K562 (cell line): ENCODE measurements at regions not wholly inside any gene's neighbourhood (a gene's known extent, or its start where the extent isn't known, plus 50 kb on each side); places are given as distances from the start of the nearest gene placed in this dataset.

Source experiments
- ATAC-seq: fragments of 200-7000 bp; cut with Tn5 transposase; 3 replicates; pipeline ENCODE4 v1.9.1; 2020; ENCODE audit warnings: moderate library complexity
- BruUV-seq: library from RNA; stranded (reverse); fragments of 400-500 nt; replicated peaks from 2 replicates; lab custom pipeline; 2021; lab: Mats Ljungman, UMichigan
- CTCF ChIA-PET: fragments of 300-600 bp; formaldehyde crosslinking; extraction: SDS; loops from one replicate; lab custom pipeline; 2021; ENCODE audit warnings: low intra/inter-chr PET ratio; lab: Yijun Ruan, JAX
- POLR2A ChIA-PET: fragments of 300-600, 350-650 bp; sonication (Branson Sonifier 250); formaldehyde crosslinking; extraction: SDS; loops from one replicate; lab custom pipeline; 2021; ENCODE audit warnings: antibody characterized with exemption, inconsistent platforms; lab: Yijun Ruan, JAX
- DNase-seq, 4 experiments: peaks; one replicate each; pipeline versions ENCODE4 v3.0.0 to v3.0.0-alpha.2; 2011 to 2018; ENCODE audit warnings: low spot score in 3 of 4, mixed read lengths in 3 of 4; ENCODE audit errors: extremely low read depth in 1 of 4
- FAIRE-seq: peaks from 2 replicates; lab custom pipeline; 2011; peaks lifted over from hg19 to GRCh38; lab: Jason Lieb, UNC
- H2AFZ ChIP-seq: 2 replicates; pipeline ENCODE4 v1.6.0; 2011; ENCODE audit warnings: low read depth, low read length, control low read depth, inconsistent platforms
- H3K27ac ChIP-seq: fragments of 200-600 bp; 3 replicates; pipeline ENCODE4 v1.8.0; 2011; ENCODE audit warnings: low read depth, mild to moderate bottlenecking, control low read depth, inconsistent platforms, low read length, moderate library complexity, mixed read lengths; ENCODE audit errors: extremely low read depth
- H3K27me3 ChIP-seq, 2 experiments: fragments of 300-600 bp in 1 of 2; 2 replicates in 1 of 2; 3 replicates in 1 of 2; pipeline versions ENCODE4 v1.6.0 to v1.8.0; 2011; ENCODE audit warnings: inconsistent platforms in 2 of 2, low read length in 2 of 2, mild to moderate bottlenecking in 1 of 2, mixed read lengths in 1 of 2, moderate library complexity in 1 of 2; ENCODE audit not compliant: control insufficient read depth in 2 of 2, insufficient read depth in 2 of 2
- H3K36me3 ChIP-seq: fragments of 300-600 bp; 3 replicates; pipeline ENCODE4 v1.8.0; 2011; ENCODE audit warnings: mild to moderate bottlenecking, low read length, inconsistent platforms; ENCODE audit not compliant: control insufficient read depth, insufficient read depth
- H3K4me1 ChIP-seq, 2 experiments: fragments of 200-600 bp in 1 of 2; replicated peaks in 1 of 2; 2 replicates in 1 of 2; 3 replicates in 1 of 2; pipeline versions ENCODE4 v1.5.1 to v1.8.0; 2011; ENCODE audit warnings: inconsistent platforms in 2 of 2, low read length in 2 of 2, mild to moderate bottlenecking in 1 of 2, mixed read lengths in 1 of 2, moderate library complexity in 1 of 2; ENCODE audit not compliant: control insufficient read depth in 2 of 2, insufficient read depth in 2 of 2
- H3K4me2 ChIP-seq: 2 replicates; pipeline ENCODE4 v1.6.1; 2011; ENCODE audit warnings: low read length, control low read depth, inconsistent platforms, mixed read lengths; ENCODE audit not compliant: insufficient read depth
- H3K4me3 ChIP-seq: fragments of 200-600 bp; sonication (generic), shearing (Covaris generic); 2 replicates; pipeline ENCODE4 v1.5.1; 2016; ENCODE audit warnings: control low read depth, inconsistent platforms
- H3K79me2 ChIP-seq: fragments of 200-600 bp; 3 replicates; pipeline ENCODE4 v1.8.0; 2011; ENCODE audit warnings: low read length, inconsistent platforms; ENCODE audit not compliant: control insufficient read depth, insufficient read depth
- H3K9ac ChIP-seq, 2 experiments: 2 replicates each; pipeline versions ENCODE4 v1.6.0 to v1.6.1; 2011; ENCODE audit warnings: low read depth in 2 of 2, low read length in 2 of 2, control low read depth in 1 of 2, inconsistent platforms in 1 of 2, mild to moderate bottlenecking in 1 of 2, mixed read lengths in 1 of 2; ENCODE audit not compliant: insufficient read depth in 1 of 2
- H3K9me1 ChIP-seq: one replicate; pipeline ENCODE4 v1.6.0; 2011; ENCODE audit warnings: inconsistent platforms, mild to moderate bottlenecking, low read length, moderate library complexity; ENCODE audit not compliant: control insufficient read depth, insufficient read depth
- H3K9me3 ChIP-seq: replicated peaks from 2 replicates; pipeline ENCODE4 v1.5.1; 2011; ENCODE audit warnings: low read depth, low read length, inconsistent platforms; ENCODE audit not compliant: control insufficient read depth, insufficient read depth
- H4K20me1 ChIP-seq: replicated peaks from 2 replicates; pipeline ENCODE4 v1.6.1; 2011; ENCODE audit warnings: low read length, inconsistent platforms, mixed read lengths; ENCODE audit not compliant: control insufficient read depth, insufficient read depth
- ATF1 ChIP-seq, 2 experiments: fragments of 450-650 bp in 1 of 2; IDR thresholded peaks; 2 replicates each; pipeline ENCODE4 v1.6.1; 2016; ENCODE audit warnings: missing compliant biosample characterization in 1 of 2, missing genetic modification characterization in 1 of 2
- CBX1 ChIP-seq: sonication (generic); IDR thresholded peaks from 2 replicates; pipeline ENCODE4 v1.6.1; 2016; ENCODE audit warnings: antibody characterized with exemption, low read depth, mild to moderate bottlenecking
- CREB1 ChIP-seq, 2 experiments: sonication (generic) in 1 of 2; formaldehyde crosslinking in 1 of 2; IDR thresholded peaks; 2 replicates each; pipeline versions ENCODE4 v1.6.1 to v1.8.0; 2012 to 2022; ENCODE audit warnings: inconsistent platforms in 1 of 2, mild to moderate bottlenecking in 1 of 2, missing genetic modification reagents in 1 of 2, moderate library complexity in 1 of 2
- DNMT1 ChIP-seq: fragments of 450-650 bp; IDR thresholded peaks from 2 replicates; pipeline ENCODE4 v1.6.1; 2016; ENCODE audit warnings: antibody characterized with exemption, mild to moderate bottlenecking
- EP400 ChIP-seq: fragments of 450-650 bp; IDR thresholded peaks from 2 replicates; pipeline ENCODE4 v1.6.1; 2017; ENCODE audit warnings: antibody characterized with exemption, mild to moderate bottlenecking, moderate library complexity
- FOXA1 ChIP-seq: fragments of 450-650 bp; IDR thresholded peaks from 2 replicates; pipeline ENCODE4 v1.6.1; 2016; ENCODE audit warnings: mild to moderate bottlenecking, borderline replicate concordance
- KLF6 ChIP-seq: fragments of 250-450 bp; sonication (Bioruptor Pico); IDR thresholded peaks from 2 replicates; pipeline ENCODE4 v1.4.0; 2020; ENCODE audit warnings: mild to moderate bottlenecking, moderate library complexity, borderline replicate concordance
- NEUROD1 ChIP-seq: fragments of 150-350 bp; IDR thresholded peaks from 2 replicates; pipeline ENCODE4 v1.6.1; 2014; ENCODE audit warnings: borderline replicate concordance, low read length, low read depth; ENCODE audit not compliant: partially characterized antibody
- POLR2A ChIP-seq: fragments of 450-650 bp; conservative IDR thresholded peaks from 2 replicates; pipeline ENCODE4 v1.6.1; 2016
- PYGO2 ChIP-seq: fragments of 450-650 bp; IDR thresholded peaks from 2 replicates; pipeline ENCODE4 v1.6.1; 2016; ENCODE audit warnings: mild to moderate bottlenecking, missing genetic modification characterization, moderate library complexity, missing compliant biosample characterization
- SRSF1 ChIP-seq: fragments of 200-400 bp; formaldehyde crosslinking; IDR thresholded peaks from 2 replicates; pipeline ENCODE4 v1.6.1; 2017; ENCODE audit warnings: mild to moderate bottlenecking, low read depth, low read length, moderate library complexity
- ZNF217 ChIP-seq: sonication (generic); formaldehyde crosslinking; IDR thresholded peaks from 2 replicates; pipeline ENCODE4 v1.8.0; 2022; ENCODE audit warnings: mild to moderate bottlenecking, missing genetic modification reagents
- ZNF668 ChIP-seq: fragments of 250-450 bp; sonication (Bioruptor Pico); IDR thresholded peaks from 2 replicates; pipeline ENCODE4 v1.8.0; 2022; ENCODE audit warnings: mild to moderate bottlenecking, inconsistent platforms
- ZNF764 ChIP-seq: fragments of 250-450 bp; sonication (Bioruptor Pico); IDR thresholded peaks from 2 replicates; pipeline ENCODE4 v1.4.0; 2020; ENCODE audit warnings: low read depth, mild to moderate bottlenecking, moderate library complexity
- WGBS: fragments of 100-300 bp; shearing (Covaris generic); methylation state at CpG from one replicate; pipeline ENCODE4 v1.1.6; 2016; ENCODE audit warnings: low coverage, mixed read lengths; ENCODE audit not compliant: insufficient coverage; ENCODE audit errors: missing lambda C conversion rate; 5-methylcytosine and 5-hydroxymethylcytosine counted together
- in situ Hi-C: fragments of 300-500 bp; cut with MboI; formaldehyde crosslinking; loops from 4 replicates; pipeline ENCODE4 v1.15.0; 2018; ENCODE audit warnings: inconsistent platforms, mixed read lengths
- intact Hi-C: fragments of 100-400 bp; cut with micrococcal nuclease; formaldehyde crosslinking; loops from 2 replicates; pipeline ENCODE4 v1.14.2; 2022
- TF ChIP-seq, protein P1 (sequence below): sonication (generic); formaldehyde crosslinking; IDR thresholded peaks from 2 replicates; pipeline ENCODE4 v1.8.0; 2023; ENCODE audit warnings: mild to moderate bottlenecking, missing genetic modification reagents
- TF ChIP-seq, protein P2 (sequence below): sonication (generic); formaldehyde crosslinking; IDR thresholded peaks from 2 replicates; pipeline ENCODE4 v1.8.1; 2023; ENCODE audit warnings: mild to moderate bottlenecking, missing genetic modification reagents

- Histone ChIP-seq H3K9me1 (no peaks in the 10 kb centered on the region), H3K4me2 (no peak overlapping the region), H3K27ac (no peak overlapping the region), H3K9me3 (no peaks in the 10 kb centered on the region), H3K27me3 (no peaks in the 10 kb centered on the region), H3K4me3 (no peak overlapping the region), H3K4me1 (no peaks in the 10 kb centered on the region), H3K79me2 (no peaks in the 10 kb centered on the region), H3K9ac (no peak overlapping the region), H4K20me1 (no peaks in the 10 kb centered on the region), H2AFZ (no peak overlapping the region), H3K36me3 (no peaks in the 10 kb centered on the region)
- in situ Hi-C loops, result no loop called here
- no peak for TF ChIP-seq DNMT1
- no peak for TF ChIP-seq PYGO2 (tag)
- no peak for TF ChIP-seq CBX1
- TF ChIP-seq NEUROD1, result no peak
- TF ChIP-seq ZNF668 (CRISPR knock-in tag), result no peak
- no peak for TF ChIP-seq FOXA1
- no peak for TF ChIP-seq EP400
- TF ChIP-seq, protein P1, sequence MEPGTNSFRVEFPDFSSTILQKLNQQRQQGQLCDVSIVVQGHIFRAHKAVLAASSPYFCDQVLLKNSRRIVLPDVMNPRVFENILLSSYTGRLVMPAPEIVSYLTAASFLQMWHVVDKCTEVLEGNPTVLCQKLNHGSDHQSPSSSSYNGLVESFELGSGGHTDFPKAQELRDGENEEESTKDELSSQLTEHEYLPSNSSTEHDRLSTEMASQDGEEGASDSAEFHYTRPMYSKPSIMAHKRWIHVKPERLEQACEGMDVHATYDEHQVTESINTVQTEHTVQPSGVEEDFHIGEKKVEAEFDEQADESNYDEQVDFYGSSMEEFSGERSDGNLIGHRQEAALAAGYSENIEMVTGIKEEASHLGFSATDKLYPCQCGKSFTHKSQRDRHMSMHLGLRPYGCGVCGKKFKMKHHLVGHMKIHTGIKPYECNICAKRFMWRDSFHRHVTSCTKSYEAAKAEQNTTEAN (CRISPR knock-in tag), result no peak
- no peak for TF ChIP-seq KLF6 (CRISPR knock-in tag)
- TF ChIP-seq, protein P2, sequence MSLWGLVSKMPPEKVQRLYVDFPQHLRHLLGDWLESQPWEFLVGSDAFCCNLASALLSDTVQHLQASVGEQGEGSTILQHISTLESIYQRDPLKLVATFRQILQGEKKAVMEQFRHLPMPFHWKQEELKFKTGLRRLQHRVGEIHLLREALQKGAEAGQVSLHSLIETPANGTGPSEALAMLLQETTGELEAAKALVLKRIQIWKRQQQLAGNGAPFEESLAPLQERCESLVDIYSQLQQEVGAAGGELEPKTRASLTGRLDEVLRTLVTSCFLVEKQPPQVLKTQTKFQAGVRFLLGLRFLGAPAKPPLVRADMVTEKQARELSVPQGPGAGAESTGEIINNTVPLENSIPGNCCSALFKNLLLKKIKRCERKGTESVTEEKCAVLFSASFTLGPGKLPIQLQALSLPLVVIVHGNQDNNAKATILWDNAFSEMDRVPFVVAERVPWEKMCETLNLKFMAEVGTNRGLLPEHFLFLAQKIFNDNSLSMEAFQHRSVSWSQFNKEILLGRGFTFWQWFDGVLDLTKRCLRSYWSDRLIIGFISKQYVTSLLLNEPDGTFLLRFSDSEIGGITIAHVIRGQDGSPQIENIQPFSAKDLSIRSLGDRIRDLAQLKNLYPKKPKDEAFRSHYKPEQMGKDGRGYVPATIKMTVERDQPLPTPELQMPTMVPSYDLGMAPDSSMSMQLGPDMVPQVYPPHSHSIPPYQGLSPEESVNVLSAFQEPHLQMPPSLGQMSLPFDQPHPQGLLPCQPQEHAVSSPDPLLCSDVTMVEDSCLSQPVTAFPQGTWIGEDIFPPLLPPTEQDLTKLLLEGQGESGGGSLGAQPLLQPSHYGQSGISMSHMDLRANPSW, result no peak
- TF ChIP-seq ZNF217 (CRISPR knock-in tag), result no peak
- TF ChIP-seq ATF1 (CRISPR knock-in tag; IDR thresholded peaks at IDR 0.05), result no peak
- no peak for TF ChIP-seq ATF1 (tag; IDR thresholded peaks at IDR 0.05)
- TF ChIP-seq CREB1 (IDR thresholded peaks at IDR 0.05), result no peak
- TF ChIP-seq CREB1 (CRISPR knock-in tag; IDR thresholded peaks at IDR 0.05), result no peak
- TF ChIP-seq SRSF1, result no peak
- TF ChIP-seq POLR2A, result no peak
- no peak for TF ChIP-seq ZNF764 (CRISPR knock-in tag)
- FAIRE-seq, result no peak
- CTCF ChIA-PET, result no interaction called here
- POLR2A ChIA-PET, result no interaction called here
- DNase-seq, result no peak
- no TSS peak for BruUV-seq
- 0% methylated on average over 3 of the region's 3 CpGs for WGBS
- no peak for ATAC-seq
- intact Hi-C loops, result no loop called here
Measured at GRCh38 chr2:194411221-194411620, 1245.8 kb upstream of the SLC39A10 start.
